HCT116 (cell line): ENCODE measurements at regions not wholly inside any gene's neighbourhood (a gene's known extent, or its start where the extent isn't known, plus 50 kb on each side); places are given as distances from the start of the nearest gene placed in this dataset.
A peak's percentile ranks its signal among the peaks of the same experiment; 100 is the strongest.
"Not testable (repeated sequence)": the region's sequence is repeated elsewhere in the genome, so short reads cannot be mapped to it uniquely, and the experiment has no call there.

Source experiments
- ATAC-seq: fragments of 200-7000 bp; cut with Tn5 transposase; 2 replicates; pipeline ENCODE4 v1.9.1; 2020; ENCODE audit warnings: mild to moderate bottlenecking, moderate library complexity
- BruUV-seq: library from RNA; stranded (reverse); fragments of 400-500 nt; replicated peaks from 2 replicates; lab custom pipeline; 2021; lab: Mats Ljungman, UMichigan
- CTCF ChIA-PET: fragments of 300-600 bp; sonication (Branson Sonifier 250); formaldehyde crosslinking; loops from one replicate; lab custom pipeline; 2021; ENCODE audit warnings: antibody characterized with exemption; lab: Charles Lee
- POLR2A ChIA-PET: fragments of 300-600, 350-600 bp; sonication (Branson Sonifier 250); formaldehyde crosslinking; loops from one replicate; lab custom pipeline; 2021; ENCODE audit warnings: antibody characterized with exemption; lab: Charles Lee
- RAD21 ChIA-PET, 2 experiments: fragments of 300-600 bp; sonication (Branson Sonifier 250); formaldehyde crosslinking; loops; one replicate each; lab custom pipeline; 2023; ENCODE audit warnings: low total read pairs in 2 of 2; ENCODE audit not compliant: uncharacterized antibody in 2 of 2, unreplicated experiment in 2 of 2, low non-redundant PET in 1 of 2; lab: Charles Lee
- DNase-seq: peaks from one replicate; pipeline ENCODE4 v3.0.0-alpha.2; 2010; ENCODE audit warnings: low read depth, low spot score
- H2AFZ ChIP-seq: fragments of 200-600 bp; shearing (Covaris generic), sonication (generic); 2 replicates; pipeline ENCODE4 v1.6.1; 2017; ENCODE audit warnings: low read depth, mixed run types, mixed read lengths, antibody characterized with exemption, low read length; ENCODE audit not compliant: poor library complexity, severe bottlenecking
- H3K27ac ChIP-seq: 2 replicates; pipeline ENCODE4 v1.5.1; 2012; ENCODE audit warnings: low read depth, low read length
- H3K27me3 ChIP-seq: fragments of 200-600 bp; sonication (generic); 2 replicates; pipeline ENCODE4 v1.6.1; 2016; ENCODE audit warnings: mixed run types, low read length, mixed read lengths; ENCODE audit not compliant: insufficient read depth
- H3K36me3 ChIP-seq, 2 experiments: fragments of 200-500 bp in 1 of 2; fragments of 200-600 bp in 1 of 2; sonication (Bioruptor generic) in 1 of 2; sonication (generic) in 1 of 2; 2 replicates each; pipeline versions ENCODE4 v1.5.1 to v1.6.1; 2014 to 2016; ENCODE audit warnings: low read length in 2 of 2, inconsistent platforms in 1 of 2, mixed read lengths in 1 of 2, mixed run types in 1 of 2; ENCODE audit not compliant: insufficient read depth in 2 of 2, control insufficient read depth in 1 of 2
- H3K4me1 ChIP-seq, 2 experiments: fragments of 200-600 bp in 1 of 2; sonication (generic) in 1 of 2; 2 replicates each; pipeline versions ENCODE4 v1.5.1 to v1.6.1; 2012 to 2017; ENCODE audit warnings: low read length in 2 of 2, inconsistent platforms in 1 of 2, mild to moderate bottlenecking in 1 of 2, mixed read lengths in 1 of 2, mixed run types in 1 of 2, moderate library complexity in 1 of 2; ENCODE audit not compliant: insufficient read depth in 2 of 2, control insufficient read depth in 1 of 2
- H3K4me2 ChIP-seq: fragments of 200-600 bp; sonication (generic); 2 replicates; pipeline ENCODE4 v1.6.1; 2017; ENCODE audit warnings: mixed run types, low read length, mixed read lengths
- H3K4me3 ChIP-seq, 2 experiments: fragments of 200-600 bp in 1 of 2; sonication (generic) in 1 of 2; replicated peaks in 1 of 2; 2 replicates each; pipeline ENCODE4 v1.5.1; 2011 to 2016; ENCODE audit warnings: low read length in 2 of 2, control low read depth in 1 of 2, low read depth in 1 of 2, mild to moderate bottlenecking in 1 of 2, mixed read lengths in 1 of 2, mixed run types in 1 of 2
- H3K79me2 ChIP-seq: fragments of 200-600 bp; sonication (generic); 2 replicates; pipeline ENCODE4 v1.6.1; 2017; ENCODE audit warnings: mild to moderate bottlenecking, mixed run types, low read length, moderate library complexity, mixed read lengths; ENCODE audit not compliant: insufficient read depth
- H3K9ac ChIP-seq: fragments of 200-600 bp; sonication (generic); 2 replicates; pipeline ENCODE4 v1.6.1; 2016; ENCODE audit warnings: low read length, mixed read lengths
- H3K9me2 ChIP-seq: fragments of 200-600 bp; sonication (generic), shearing (Covaris generic); 2 replicates; pipeline ENCODE4 v1.6.1; 2017; ENCODE audit warnings: mixed run types, mild to moderate bottlenecking, moderate library complexity; ENCODE audit not compliant: insufficient read depth
- H3K9me3 ChIP-seq, 2 experiments: fragments of 200-500 bp in 1 of 2; fragments of 200-600 bp in 1 of 2; sonication (Bioruptor generic) in 1 of 2; sonication (generic) in 1 of 2; 2 replicates each; pipeline ENCODE4 v1.6.1; 2014 to 2017; ENCODE audit warnings: low read length in 2 of 2, mixed read lengths in 2 of 2, inconsistent platforms in 1 of 2, low read depth in 1 of 2, mild to moderate bottlenecking in 1 of 2, mixed run types in 1 of 2, moderate library complexity in 1 of 2; ENCODE audit not compliant: control insufficient read depth in 1 of 2, insufficient read depth in 1 of 2
- H4K20me1 ChIP-seq: fragments of 200-600 bp; sonication (generic), shearing (Covaris generic); 2 replicates; pipeline ENCODE4 v1.6.1; 2017; ENCODE audit warnings: mixed run types, mild to moderate bottlenecking, moderate library complexity; ENCODE audit not compliant: insufficient read depth
- intact Hi-C: fragments of 100-400 bp; cut with micrococcal nuclease; formaldehyde crosslinking; loops from 2 replicates; pipeline ENCODE4 v1.10.0; 2022

- H3K9me3 ChIP-seq, CTCF ChIA-PET, H3K27ac ChIP-seq, RAD21 ChIA-PET, H3K4me2 ChIP-seq, H3K36me3 ChIP-seq, POLR2A ChIA-PET, H3K4me1 ChIP-seq, DNase-seq, ATAC-seq, H3K9me2 ChIP-seq, H3K27me3 ChIP-seq, H2AFZ ChIP-seq, H4K20me1 ChIP-seq, BruUV-seq, H3K79me2 ChIP-seq, H3K9ac ChIP-seq, H3K4me3 ChIP-seq, intact Hi-C loops: not testable (repeated sequence)
These were observed 1668.4 kb downstream of the SPATA31A7 start for GRCh38 chr9:62858240-62858639.

GRCh38 chr9:62860939-62861860 is 1671.4 kb downstream of the SPATA31A7 start:
- DNase-seq, ATAC-seq, H3K9me2 ChIP-seq, BruUV-seq, H3K9me3 ChIP-seq, POLR2A ChIA-PET, H3K4me3 ChIP-seq, RAD21 ChIA-PET, H3K36me3 ChIP-seq, H3K9ac ChIP-seq, H3K4me2 ChIP-seq, H2AFZ ChIP-seq, H3K79me2 ChIP-seq, H3K27me3 ChIP-seq, CTCF ChIA-PET, H4K20me1 ChIP-seq, intact Hi-C loops, H3K27ac ChIP-seq: not testable (repeated sequence)
- H3K4me1 ChIP-seq = peaks cover 5 to 19% of the 10 kb centered on the region in 2 experiments; a peak in 2 of 4 replicates

GRCh38 chr9:62862180-62862579 is 1672.3 kb downstream of the SPATA31A7 start:
- H3K4me3 ChIP-seq, RAD21 ChIA-PET, intact Hi-C loops, H3K36me3 ChIP-seq, DNase-seq, H3K27ac ChIP-seq, H3K4me2 ChIP-seq, H3K9ac ChIP-seq, CTCF ChIA-PET, BruUV-seq, H3K79me2 ChIP-seq, POLR2A ChIA-PET, H3K9me2 ChIP-seq, H2AFZ ChIP-seq, ATAC-seq, H3K27me3 ChIP-seq, H4K20me1 ChIP-seq, H3K9me3 ChIP-seq: not testable (repeated sequence)
- peaks cover 5 to 19% of the 10 kb centered on the region in 2 experiments; a peak in 2 of 4 replicates for H3K4me1 ChIP-seq

- 0 out of 2 replicates have a peak overlapping the region, but pooled peaks have one; percentile 22 for H3K4me2 ChIP-seq
- H3K36me3 ChIP-seq, H3K27ac ChIP-seq, H3K27me3 ChIP-seq, H3K9ac ChIP-seq, H3K79me2 ChIP-seq, BruUV-seq, H3K4me3 ChIP-seq, H3K9me3 ChIP-seq, intact Hi-C loops, DNase-seq, ATAC-seq, RAD21 ChIA-PET, POLR2A ChIA-PET, H2AFZ ChIP-seq, H4K20me1 ChIP-seq, CTCF ChIA-PET, H3K9me2 ChIP-seq: not testable (repeated sequence)
- H3K4me1 ChIP-seq = peaks cover 5 to 19% of the 10 kb centered on the region in 2 experiments; a peak in 2 of 4 replicates
These were observed 1673.5 kb downstream of the SPATA31A7 start for GRCh38 chr9:62863319-62863718.
